Parathyroid adenoma (tissue), 2 donors: ENCODE measurements at regions not wholly inside any gene's neighbourhood (a gene's known extent, or its start where the extent isn't known, plus 50 kb on each side); places are given as distances from the start of the nearest gene placed in this dataset.
A peak's percentile ranks its signal among the peaks of the same experiment; 100 is the strongest.

Experiments used
- H2AFZ ChIP-seq: fragments of 300-600 bp; sonication (generic); one replicate; pipeline ENCODE4 v1.7.0; 2017; ENCODE audit warnings: antibody characterized with exemption, mild to moderate bottlenecking
- H3K27ac ChIP-seq: fragments of 300-600 bp; sonication (generic); one replicate; pipeline ENCODE4 v1.7.0; 2017
- H3K27me3 ChIP-seq: fragments of 300-600 bp; sonication (generic); one replicate; pipeline ENCODE4 v1.7.0; 2017; ENCODE audit warnings: low read length; ENCODE audit not compliant: control insufficient read depth, insufficient read depth
- H3K36me3 ChIP-seq: fragments of 300-600 bp; sonication (generic); one replicate; pipeline ENCODE4 v1.7.0; 2017; ENCODE audit warnings: low read length; ENCODE audit not compliant: control insufficient read depth, insufficient read depth
- H3K4me1 ChIP-seq: fragments of 300-600 bp; sonication (generic); one replicate; pipeline ENCODE4 v1.7.0; 2017; ENCODE audit warnings: control low read depth
- H3K4me2 ChIP-seq: fragments of 300-600 bp; sonication (generic); one replicate; pipeline ENCODE4 v1.7.0; 2017; ENCODE audit warnings: low read length
- H3K4me3 ChIP-seq: fragments of 300-600 bp; sonication (generic); one replicate; pipeline ENCODE4 v1.7.0; 2017; ENCODE audit warnings: low read depth, low read length
- H3K79me2 ChIP-seq: fragments of 300-600 bp; sonication (generic); one replicate; pipeline ENCODE4 v1.7.0; 2017; ENCODE audit warnings: control low read depth
- H3K9ac ChIP-seq: fragments of 300-600 bp; sonication (generic); one replicate; pipeline ENCODE4 v1.7.0; 2017; ENCODE audit warnings: mild to moderate bottlenecking
- H3K9me3 ChIP-seq: fragments of 300-600 bp; sonication (generic); one replicate; pipeline ENCODE4 v1.7.0; 2017; ENCODE audit warnings: low read length; ENCODE audit not compliant: control insufficient read depth
- TF ChIP-seq, protein P1 (sequence below): fragments of 300-600 bp; sonication (generic); IDR thresholded peaks from one replicate; pipeline ENCODE4 v1.7.0; 2017; ENCODE audit warnings: antibody characterized with exemption, mild to moderate bottlenecking
- donor health status: primary hyperparathyroidism.

DNA sequence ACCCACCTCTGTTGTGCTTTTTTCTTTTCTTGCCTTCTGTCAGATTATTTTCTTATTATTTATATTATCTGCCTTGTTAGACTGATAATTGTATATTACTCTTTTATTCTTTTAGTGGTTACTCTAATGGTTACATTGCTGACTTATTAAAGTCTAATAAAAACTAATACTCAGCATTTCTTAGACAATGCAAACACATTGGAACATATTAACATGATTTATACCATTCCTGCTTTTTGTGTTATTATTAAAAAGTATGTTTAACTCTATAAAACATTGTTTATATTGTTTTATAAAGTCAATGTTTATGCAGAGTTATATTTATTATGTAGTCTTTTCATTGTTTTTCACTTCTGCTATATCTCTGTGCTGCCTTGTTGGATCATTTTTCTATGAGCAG is 68.0 kb upstream of the CACNA2D1 start:
- Histone ChIP-seq H3K4me1 (no peaks in the 10 kb centered on the region), H3K9ac (no peak overlapping the region), H3K27me3 (no peaks in the 10 kb centered on the region), H3K4me2 (no peak overlapping the region), H3K9me3 (no peaks in the 10 kb centered on the region), H3K36me3 (no peaks in the 10 kb centered on the region), H3K27ac (no peak overlapping the region), H3K79me2 (no peaks in the 10 kb centered on the region), H2AFZ (no peak overlapping the region), H3K4me3 (no peak overlapping the region)
- TF ChIP-seq, protein P1, sequence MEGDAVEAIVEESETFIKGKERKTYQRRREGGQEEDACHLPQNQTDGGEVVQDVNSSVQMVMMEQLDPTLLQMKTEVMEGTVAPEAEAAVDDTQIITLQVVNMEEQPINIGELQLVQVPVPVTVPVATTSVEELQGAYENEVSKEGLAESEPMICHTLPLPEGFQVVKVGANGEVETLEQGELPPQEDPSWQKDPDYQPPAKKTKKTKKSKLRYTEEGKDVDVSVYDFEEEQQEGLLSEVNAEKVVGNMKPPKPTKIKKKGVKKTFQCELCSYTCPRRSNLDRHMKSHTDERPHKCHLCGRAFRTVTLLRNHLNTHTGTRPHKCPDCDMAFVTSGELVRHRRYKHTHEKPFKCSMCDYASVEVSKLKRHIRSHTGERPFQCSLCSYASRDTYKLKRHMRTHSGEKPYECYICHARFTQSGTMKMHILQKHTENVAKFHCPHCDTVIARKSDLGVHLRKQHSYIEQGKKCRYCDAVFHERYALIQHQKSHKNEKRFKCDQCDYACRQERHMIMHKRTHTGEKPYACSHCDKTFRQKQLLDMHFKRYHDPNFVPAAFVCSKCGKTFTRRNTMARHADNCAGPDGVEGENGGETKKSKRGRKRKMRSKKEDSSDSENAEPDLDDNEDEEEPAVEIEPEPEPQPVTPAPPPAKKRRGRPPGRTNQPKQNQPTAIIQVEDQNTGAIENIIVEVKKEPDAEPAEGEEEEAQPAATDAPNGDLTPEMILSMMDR = no peak

DNA sequence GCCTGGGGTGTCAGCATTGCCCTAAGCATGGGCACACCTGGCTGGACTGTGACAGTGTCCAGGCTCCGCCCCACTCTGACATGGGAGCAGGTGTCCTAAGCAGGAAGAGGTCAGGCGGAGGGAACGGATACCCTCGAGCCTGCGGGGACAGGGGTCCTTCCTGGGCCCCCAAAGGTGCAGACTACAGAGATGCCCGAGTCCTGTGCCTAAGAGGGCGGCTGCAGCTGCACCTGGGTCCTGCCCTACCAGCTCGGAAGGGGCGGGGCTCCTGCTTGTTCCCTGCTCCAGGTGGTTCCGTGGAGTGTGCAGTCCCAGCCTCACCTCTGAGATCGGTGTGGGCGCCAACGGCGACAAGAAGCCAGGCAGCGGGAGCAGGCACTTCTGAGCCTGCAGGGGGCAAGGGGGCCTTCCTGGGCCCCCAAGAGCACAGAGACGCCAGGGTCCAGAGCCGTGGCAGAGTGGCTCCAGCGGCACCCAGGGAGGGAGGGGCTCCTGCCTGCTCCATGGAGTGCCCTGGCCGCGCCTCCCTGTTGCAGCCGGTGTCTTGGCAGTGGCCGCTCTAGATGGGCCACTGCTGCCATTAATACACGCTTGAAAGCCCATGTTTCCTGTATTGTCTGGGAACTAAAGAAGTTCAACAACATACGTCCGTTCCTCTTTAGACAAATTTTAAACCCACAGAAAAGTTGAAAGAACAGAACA is 64.5 kb upstream of the CACNA2D1 start:
- H3K4me3 ChIP-seq = peak overlapping the region; percentile 33

DNA sequence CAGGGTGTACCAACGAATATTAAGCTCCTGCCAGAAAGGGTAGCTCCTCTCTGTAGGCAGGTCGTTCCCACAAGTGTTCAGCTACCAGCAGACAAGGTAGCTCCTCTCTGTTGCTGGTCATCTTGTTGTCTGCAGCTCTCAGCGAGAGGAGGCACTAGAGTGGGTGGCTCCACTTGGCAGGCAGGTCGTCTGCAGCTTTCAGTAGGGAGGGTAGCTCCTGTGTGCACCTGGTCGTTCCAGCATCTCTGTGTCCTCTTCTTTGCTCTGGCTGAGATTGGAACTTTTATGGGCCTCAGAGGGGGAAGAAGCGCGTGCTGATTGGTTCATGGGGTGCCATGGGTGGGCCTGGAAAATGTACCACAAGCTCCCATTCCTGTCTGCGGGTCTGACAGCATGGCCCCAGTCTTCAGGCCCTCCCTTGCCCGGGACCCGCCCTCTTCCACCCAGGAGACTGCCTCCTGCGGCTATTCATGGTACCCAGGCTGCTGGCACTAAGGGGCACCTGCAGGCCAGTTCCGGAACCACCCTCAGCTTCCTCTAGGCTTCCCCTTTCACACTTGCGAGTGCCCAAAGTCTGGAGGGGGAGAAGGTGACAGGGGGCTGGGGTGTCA is 63.9 kb upstream of the CACNA2D1 start:
- H3K4me3 ChIP-seq = peak overlapping the region; percentile 33
- no peaks in the 10 kb centered on the region for H3K79me2 ChIP-seq
- no peak overlapping the region for H3K9ac ChIP-seq
- H2AFZ ChIP-seq = peak overlapping the region; percentile 77
- no peaks in the 10 kb centered on the region for H3K27me3 ChIP-seq
- H3K9me3 ChIP-seq = no peaks in the 10 kb centered on the region
- no peaks in the 10 kb centered on the region for H3K4me1 ChIP-seq
- TF ChIP-seq, protein P1 = no peak
- no peaks in the 10 kb centered on the region for H3K36me3 ChIP-seq
- peak overlapping the region; percentile 61 for H3K4me2 ChIP-seq
- H3K27ac ChIP-seq = no peak overlapping the region

More for the DNA sequence above, 64.5 kb upstream of the CACNA2D1 start:
- no peaks in the 10 kb centered on the region for H3K79me2 ChIP-seq
- no peaks in the 10 kb centered on the region for H3K9me3 ChIP-seq
- no peak overlapping the region for H3K9ac ChIP-seq
- H3K36me3 ChIP-seq = no peaks in the 10 kb centered on the region
- TF ChIP-seq, protein P1 = no peak
- no peaks in the 10 kb centered on the region for H3K4me1 ChIP-seq
- H2AFZ ChIP-seq = peak overlapping the region; percentile 77
- peak overlapping the region; percentile 61 for H3K4me2 ChIP-seq
- no peaks in the 10 kb centered on the region for H3K27me3 ChIP-seq
- H3K27ac ChIP-seq = no peak overlapping the region

DNA sequence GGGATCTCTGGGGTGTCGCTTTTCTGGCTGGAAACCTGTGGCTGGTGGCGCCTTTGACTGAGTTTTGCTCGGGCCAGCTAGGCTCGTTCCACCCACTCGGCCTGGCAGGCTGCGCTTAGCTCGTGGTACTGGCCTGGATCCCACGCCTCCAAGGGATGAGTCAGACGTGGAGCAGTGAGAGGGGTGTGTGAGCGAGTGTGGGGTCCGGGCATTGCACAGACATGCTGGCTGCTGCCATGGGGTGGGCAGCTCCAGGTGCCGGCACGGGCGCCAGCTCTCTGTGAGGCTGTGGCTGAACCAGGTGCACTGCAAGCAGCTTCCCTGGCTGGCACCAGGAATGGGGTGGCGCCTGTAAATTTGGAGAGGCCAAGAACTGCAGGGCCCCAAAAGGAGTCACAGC is 63.1 kb upstream of the CACNA2D1 start:
- Histone ChIP-seq H3K4me3 (no peak overlapping the region), H2AFZ (no peak overlapping the region)
- TF ChIP-seq, protein P1 = no peak

More for the DNA sequence above, 63.1 kb upstream of the CACNA2D1 start:
- Histone ChIP-seq H3K4me1 (no peaks in the 10 kb centered on the region), H3K27ac (no peak overlapping the region), H3K36me3 (no peaks in the 10 kb centered on the region), H3K79me2 (no peaks in the 10 kb centered on the region), H3K9me3 (no peaks in the 10 kb centered on the region), H3K27me3 (no peaks in the 10 kb centered on the region), H3K4me2 (no peak overlapping the region), H3K9ac (no peak overlapping the region)
